A549 (cell line): ENCODE measurements at regions not wholly inside any gene's neighbourhood (a gene's known extent, or its start where the extent isn't known, plus 50 kb on each side); places are given as distances from the start of the nearest gene placed in this dataset.

Experiments used
- BHLHE40 ChIP-seq: IDR thresholded peaks from 2 replicates; pipeline ENCODE4 v1.6.1; 2012; ENCODE audit warnings: low read depth, low read length, inconsistent platforms
- EP300 ChIP-seq, 2 experiments: fragments of >200 bp; sonication (Bioruptor Twin); formaldehyde crosslinking; IDR thresholded peaks; 2 replicates in 1 of 2; 3 replicates in 1 of 2; pipeline ENCODE4 v1.6.1; 2016 to 2017
- ESRRA ChIP-seq: fragments of 150-350 bp; IDR thresholded peaks from 2 replicates; pipeline ENCODE4 v1.6.1; 2014; ENCODE audit warnings: mild to moderate bottlenecking, low read length, borderline replicate concordance
- JUNB ChIP-seq: fragments of >200 bp; sonication (Bioruptor Twin); formaldehyde crosslinking; IDR thresholded peaks from 2 replicates; pipeline ENCODE4 v1.6.1; 2016
- MAZ ChIP-seq: fragments of 150-350 bp; IDR thresholded peaks from 2 replicates; pipeline ENCODE4 v1.6.1; 2014; ENCODE audit warnings: antibody characterized with exemption, low read depth, low read length, borderline replicate concordance
- MYC ChIP-seq: IDR thresholded peaks from 2 replicates; pipeline ENCODE4 v1.6.1; 2012; ENCODE audit warnings: mild to moderate bottlenecking, inconsistent platforms, low read length, improper control_type of control experiment, borderline replicate concordance
- PBX3 ChIP-seq: IDR thresholded peaks from 2 replicates; pipeline ENCODE4 v1.6.1; 2012
- PHF8 ChIP-seq: fragments of 200-600 bp; sonication (generic); IDR thresholded peaks from 2 replicates; pipeline ENCODE4 v1.6.1; 2016; ENCODE audit warnings: low read depth, mild to moderate bottlenecking, antibody characterized with exemption, moderate library complexity, borderline replicate concordance
- RCOR1 ChIP-seq: fragments of 150-350 bp; IDR thresholded peaks from 2 replicates; pipeline ENCODE4 v1.6.1; 2014; ENCODE audit warnings: antibody characterized with exemption, low read length, low read depth
- USF2 ChIP-seq: fragments of 450-650 bp; IDR thresholded peaks from 2 replicates; pipeline ENCODE4 v1.6.1; 2014; ENCODE audit warnings: antibody characterized with exemption
- TF ChIP-seq, protein P1 (sequence below): fragments of >200 bp; sonication (Bioruptor Twin); formaldehyde crosslinking; IDR thresholded peaks from 3 replicates; pipeline ENCODE4 v1.5.1; 2016

- TF ChIP-seq, protein P1, sequence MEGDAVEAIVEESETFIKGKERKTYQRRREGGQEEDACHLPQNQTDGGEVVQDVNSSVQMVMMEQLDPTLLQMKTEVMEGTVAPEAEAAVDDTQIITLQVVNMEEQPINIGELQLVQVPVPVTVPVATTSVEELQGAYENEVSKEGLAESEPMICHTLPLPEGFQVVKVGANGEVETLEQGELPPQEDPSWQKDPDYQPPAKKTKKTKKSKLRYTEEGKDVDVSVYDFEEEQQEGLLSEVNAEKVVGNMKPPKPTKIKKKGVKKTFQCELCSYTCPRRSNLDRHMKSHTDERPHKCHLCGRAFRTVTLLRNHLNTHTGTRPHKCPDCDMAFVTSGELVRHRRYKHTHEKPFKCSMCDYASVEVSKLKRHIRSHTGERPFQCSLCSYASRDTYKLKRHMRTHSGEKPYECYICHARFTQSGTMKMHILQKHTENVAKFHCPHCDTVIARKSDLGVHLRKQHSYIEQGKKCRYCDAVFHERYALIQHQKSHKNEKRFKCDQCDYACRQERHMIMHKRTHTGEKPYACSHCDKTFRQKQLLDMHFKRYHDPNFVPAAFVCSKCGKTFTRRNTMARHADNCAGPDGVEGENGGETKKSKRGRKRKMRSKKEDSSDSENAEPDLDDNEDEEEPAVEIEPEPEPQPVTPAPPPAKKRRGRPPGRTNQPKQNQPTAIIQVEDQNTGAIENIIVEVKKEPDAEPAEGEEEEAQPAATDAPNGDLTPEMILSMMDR = no peak
- TF ChIP-seq ESRRA (no peak), RCOR1 (no peak), BHLHE40 (no peak), PBX3 (no peak), USF2 (no peak), EP300 (IDR thresholded peaks at IDR 0.05) (no peak), MAZ (no peak), MYC (no peak), PHF8 (no peak), JUNB (no peak)
Observed at GRCh38 chr4:123952530-123953274, 556.1 kb downstream of the SPRY1 start.
